ENCODE measurements at regions not wholly inside any gene's neighbourhood (a gene's known extent, or its start where the extent isn't known, plus 50 kb on each side); places are given as distances from the start of the nearest gene placed in this dataset.

DNA sequence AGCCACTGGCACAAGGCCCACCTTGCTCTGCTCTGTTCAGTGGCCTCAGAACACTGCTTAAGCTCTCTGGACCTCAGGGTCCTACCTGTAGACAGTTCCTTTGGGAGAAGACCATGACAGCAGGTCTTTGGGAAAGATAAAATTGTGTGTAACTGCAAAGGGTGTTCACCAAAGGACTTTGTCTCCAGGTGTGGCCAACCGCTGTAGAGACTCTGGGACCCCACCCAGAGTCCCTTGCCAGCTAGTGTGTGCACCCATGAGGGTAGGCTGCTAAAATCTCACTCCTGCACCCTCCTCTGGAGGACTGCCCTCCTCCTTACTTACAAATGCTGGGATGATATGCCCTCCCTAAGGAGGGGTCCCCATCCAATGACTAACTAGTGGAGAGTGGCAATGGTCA is 211.2 kb downstream of the TSHZ3 start:
- no CpG with 5 or more reads among the region's 1 CpG for WGBS, 2 donors (ENCODE audit: low coverage in 1 of 2)

DNA sequence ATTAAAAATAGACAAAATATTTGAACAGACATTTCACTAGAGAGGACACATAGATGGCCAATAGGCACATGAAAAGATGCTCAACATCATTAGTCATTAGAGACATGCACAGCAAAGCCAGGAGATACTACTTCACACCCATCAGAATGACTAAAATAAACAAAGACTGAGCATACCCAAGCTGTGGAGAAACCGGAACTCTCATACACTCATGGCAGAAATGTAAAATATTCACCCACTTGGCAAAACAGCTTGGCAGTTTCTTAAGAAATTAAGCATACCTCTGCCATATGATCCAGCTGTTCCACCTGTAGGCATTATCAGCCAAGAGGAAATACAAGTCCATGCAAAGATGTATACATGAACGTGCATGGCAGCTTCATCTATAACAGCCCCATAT is 213.4 kb downstream of the TSHZ3 start:
- TF ChIP-seq, protein P1, sequence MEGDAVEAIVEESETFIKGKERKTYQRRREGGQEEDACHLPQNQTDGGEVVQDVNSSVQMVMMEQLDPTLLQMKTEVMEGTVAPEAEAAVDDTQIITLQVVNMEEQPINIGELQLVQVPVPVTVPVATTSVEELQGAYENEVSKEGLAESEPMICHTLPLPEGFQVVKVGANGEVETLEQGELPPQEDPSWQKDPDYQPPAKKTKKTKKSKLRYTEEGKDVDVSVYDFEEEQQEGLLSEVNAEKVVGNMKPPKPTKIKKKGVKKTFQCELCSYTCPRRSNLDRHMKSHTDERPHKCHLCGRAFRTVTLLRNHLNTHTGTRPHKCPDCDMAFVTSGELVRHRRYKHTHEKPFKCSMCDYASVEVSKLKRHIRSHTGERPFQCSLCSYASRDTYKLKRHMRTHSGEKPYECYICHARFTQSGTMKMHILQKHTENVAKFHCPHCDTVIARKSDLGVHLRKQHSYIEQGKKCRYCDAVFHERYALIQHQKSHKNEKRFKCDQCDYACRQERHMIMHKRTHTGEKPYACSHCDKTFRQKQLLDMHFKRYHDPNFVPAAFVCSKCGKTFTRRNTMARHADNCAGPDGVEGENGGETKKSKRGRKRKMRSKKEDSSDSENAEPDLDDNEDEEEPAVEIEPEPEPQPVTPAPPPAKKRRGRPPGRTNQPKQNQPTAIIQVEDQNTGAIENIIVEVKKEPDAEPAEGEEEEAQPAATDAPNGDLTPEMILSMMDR (IDR thresholded peaks at IDR 0.05): no peak
- TF ChIP-seq POLR2AphosphoS5 (IDR thresholded peaks at IDR 0.05): no peak
- TF ChIP-seq EP300 (IDR thresholded peaks at IDR 0.05): no peak
- TF ChIP-seq POLR2A (IDR thresholded peaks at IDR 0.05): no peak
- Histone ChIP-seq H3K9me3 (no peaks in the 10 kb centered on the region), H3K27me3 (no peaks in the 10 kb centered on the region), H3K36me3 (no peaks in the 10 kb centered on the region), H3K4me1 (no peaks in the 10 kb centered on the region), H3K27ac (no peak overlapping the region), H3K4me3 (no peak overlapping the region)
- no peak for ATAC-seq
- 15 to 26% methylated on average over 2 of the region's 2 CpGs for WGBS, 2 donors (ENCODE audit: low coverage in 1 of 2)

More for the DNA sequence above, 211.2 kb downstream of the TSHZ3 start:
- Histone ChIP-seq H3K4me3 (no peak overlapping the region), H3K4me1 (no peaks in the 10 kb centered on the region), H3K9me3 (no peaks in the 10 kb centered on the region), H3K36me3 (no peaks in the 10 kb centered on the region), H3K27me3 (no peaks in the 10 kb centered on the region), H3K27ac (no peak overlapping the region)
- ATAC-seq: no peak
- TF ChIP-seq POLR2AphosphoS5 (IDR thresholded peaks at IDR 0.05) (no peak), POLR2A (IDR thresholded peaks at IDR 0.05) (no peak), EP300 (IDR thresholded peaks at IDR 0.05) (no peak)
- TF ChIP-seq, protein P1 (IDR thresholded peaks at IDR 0.05): no peak

DNA sequence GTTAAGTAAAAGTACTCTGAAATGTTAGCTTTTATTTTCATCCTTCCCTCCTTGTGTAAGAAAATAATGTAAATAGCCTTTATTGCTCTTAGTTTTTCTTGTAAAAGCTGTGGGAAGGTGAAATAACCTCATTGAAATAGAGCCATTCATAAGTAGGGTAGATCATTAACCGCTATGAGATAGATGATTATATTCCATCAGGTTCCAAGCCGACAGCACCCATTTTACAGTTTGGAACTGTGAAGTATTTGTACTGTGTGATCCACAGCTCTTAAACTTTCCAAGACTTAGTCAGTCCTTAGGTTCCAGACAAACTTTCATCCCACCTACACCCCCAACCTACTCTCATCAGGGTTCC is 216.5 kb downstream of the TSHZ3 start:
- no peak overlapping the region for H3K4me3 ChIP-seq
- no peak for ATAC-seq
- no peak overlapping the region for H3K27ac ChIP-seq
- WGBS, 2 donors (ENCODE audit: low coverage in 1 of 2): 96% methylated on average over 2 of the region's 2 CpGs
- no peaks in the 10 kb centered on the region for H3K27me3 ChIP-seq
- peaks cover 0 to 3% (median 0%) of the 10 kb centered on the region in 3 donors for H3K4me1 ChIP-seq
- no peaks in the 10 kb centered on the region for H3K9me3 ChIP-seq
- TF ChIP-seq EP300 (IDR thresholded peaks at IDR 0.05) (no peak), POLR2AphosphoS5 (IDR thresholded peaks at IDR 0.05) (no peak), POLR2A (IDR thresholded peaks at IDR 0.05) (no peak)
- TF ChIP-seq, protein P1 (IDR thresholded peaks at IDR 0.05): no peak
- H3K36me3 ChIP-seq: no peaks in the 10 kb centered on the region

DNA sequence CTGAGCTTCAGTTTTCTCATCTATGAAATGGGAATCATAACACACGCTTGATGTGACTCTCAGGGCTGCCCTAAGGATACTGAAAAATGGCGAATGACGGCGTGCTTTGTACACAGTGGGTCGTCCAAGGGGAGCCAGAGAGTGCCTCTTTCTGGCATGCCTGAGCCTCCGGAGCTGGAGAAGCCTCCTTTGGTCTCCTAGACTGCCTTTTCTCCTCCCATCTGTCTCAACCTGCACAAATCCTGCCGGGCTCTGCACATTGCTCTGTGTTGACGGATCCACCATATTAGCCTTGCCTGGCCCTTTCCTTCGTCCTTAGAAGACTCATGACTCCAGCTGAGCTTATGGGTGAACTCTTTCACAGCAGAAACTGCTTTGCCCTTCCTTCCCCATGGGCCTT is 220.9 kb downstream of the TSHZ3 start:
- Histone ChIP-seq H3K4me1 (peaks cover 0 to 13% (median 3%) of the 10 kb centered on the region in 3 donors), H3K4me3 (no peak overlapping the region), H3K36me3 (no peaks in the 10 kb centered on the region), H3K9me3 (no peaks in the 10 kb centered on the region), H3K27me3 (no peaks in the 10 kb centered on the region), H3K27ac (no peak overlapping the region)
- 89 to 91% methylated on average over 6 to 8 of the region's 9 CpGs for WGBS, 2 donors (ENCODE audit: low coverage in 1 of 2)
- TF ChIP-seq POLR2AphosphoS5 (IDR thresholded peaks at IDR 0.05) (no peak), POLR2A (IDR thresholded peaks at IDR 0.05) (no peak), EP300 (IDR thresholded peaks at IDR 0.05) (no peak)
- TF ChIP-seq, protein P1 (IDR thresholded peaks at IDR 0.05): no peak
- no peak for ATAC-seq

DNA sequence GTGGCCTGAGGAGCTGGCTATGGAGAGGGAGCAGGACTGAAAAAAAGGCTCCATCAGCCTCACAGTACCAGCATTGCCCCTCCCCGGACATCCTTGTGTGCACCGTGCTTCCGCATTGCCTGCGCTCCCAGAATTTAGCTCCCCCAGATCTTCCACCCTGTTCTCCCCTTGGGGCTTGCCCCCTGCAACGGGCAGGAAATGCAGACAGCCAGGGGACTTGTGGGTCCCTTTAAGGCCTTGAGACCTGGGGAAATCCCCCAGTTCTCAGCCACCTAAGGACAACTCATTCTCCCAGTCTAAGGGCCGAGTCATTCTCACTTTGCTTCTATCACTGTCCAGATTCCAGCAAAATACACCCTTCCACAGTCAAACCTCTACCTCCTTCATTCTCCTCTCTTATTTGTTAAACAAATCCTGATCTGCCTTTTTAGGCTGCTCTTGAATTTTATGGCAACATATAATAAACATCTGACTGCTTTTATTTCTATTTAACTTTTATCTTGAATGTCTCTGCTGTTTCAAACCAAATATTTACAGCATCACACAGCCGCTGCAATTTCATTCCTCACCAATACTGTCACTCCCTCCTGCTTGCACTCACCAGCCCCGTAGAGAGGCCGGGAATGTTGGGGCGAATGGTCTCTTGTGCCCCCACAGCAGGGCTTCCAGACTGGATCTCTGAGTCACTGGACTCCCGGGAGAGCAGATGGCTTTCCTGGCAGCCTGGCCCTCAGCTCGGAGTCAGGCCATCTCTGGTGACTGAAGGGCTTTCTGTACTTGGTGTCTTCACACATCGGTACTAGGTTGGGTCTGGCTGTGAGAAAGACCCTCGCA is 221.9 kb downstream of the TSHZ3 start:
- Histone ChIP-seq H3K9me3 (no peaks in the 10 kb centered on the region), H3K4me3 (no peak overlapping the region), H3K27me3 (no peaks in the 10 kb centered on the region), H3K36me3 (no peaks in the 10 kb centered on the region), H3K4me1 (peaks cover 0 to 13% (median 3%) of the 10 kb centered on the region in 3 donors), H3K27ac (peak overlapping the region in 3 of 4 donors; percentile 24 to 39 (median 34))
- 33 to 39% methylated on average over 4 to 5 of the region's 14 CpGs for WGBS, 2 donors (ENCODE audit: low coverage in 1 of 2)
- TF ChIP-seq POLR2AphosphoS5 (IDR thresholded peaks at IDR 0.05) (peak; percentile 81), EP300 (IDR thresholded peaks at IDR 0.05) (no peak)
- TF ChIP-seq, protein P1 (IDR thresholded peaks at IDR 0.05): no peak
- ATAC-seq: peak; percentile 31

Measured in gastroesophageal sphincter (tissue), 4 donors.